ENCODE measurements at regions not wholly inside any gene's neighbourhood (a gene's known extent, or its start where the extent isn't known, plus 50 kb on each side); places are given as distances from the start of the nearest gene placed in this dataset.

DNA sequence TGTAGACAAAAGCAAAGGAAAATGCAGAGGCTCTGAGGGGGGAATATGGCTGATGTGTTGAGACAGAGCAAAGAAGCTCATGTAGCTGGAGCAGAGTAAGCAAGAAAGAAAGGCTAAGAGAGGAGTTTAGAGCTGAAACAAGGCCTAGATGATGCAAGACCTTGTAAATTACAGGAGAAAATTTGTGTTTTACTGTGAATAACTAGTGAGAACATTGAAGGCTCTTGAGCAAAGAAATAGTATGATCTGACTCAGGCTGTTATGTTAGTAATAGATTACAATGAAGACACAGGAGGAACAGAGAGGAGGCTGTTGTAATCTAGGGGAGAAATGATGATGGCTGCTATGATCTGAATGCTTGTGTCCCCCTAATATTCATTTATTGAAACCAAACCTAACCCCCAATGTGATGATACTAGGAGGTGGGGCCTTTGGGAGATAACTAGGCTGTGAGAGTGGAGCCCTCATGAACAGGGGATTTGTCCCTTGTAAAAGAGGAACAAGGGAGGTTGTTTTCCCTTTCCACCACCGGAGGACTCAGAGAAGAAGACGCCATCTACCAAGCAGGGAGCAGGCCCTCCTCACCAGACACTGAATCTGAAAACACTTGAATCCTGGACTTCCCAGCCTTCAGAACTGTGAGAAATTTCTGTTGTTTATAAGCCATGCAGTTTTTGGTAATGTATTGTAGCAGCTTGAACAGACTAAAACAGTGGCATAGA, 394.9 kb downstream of the HTR7 start:
- no peak for DNase-seq (ENCODE audit: low read depth)

DNA sequence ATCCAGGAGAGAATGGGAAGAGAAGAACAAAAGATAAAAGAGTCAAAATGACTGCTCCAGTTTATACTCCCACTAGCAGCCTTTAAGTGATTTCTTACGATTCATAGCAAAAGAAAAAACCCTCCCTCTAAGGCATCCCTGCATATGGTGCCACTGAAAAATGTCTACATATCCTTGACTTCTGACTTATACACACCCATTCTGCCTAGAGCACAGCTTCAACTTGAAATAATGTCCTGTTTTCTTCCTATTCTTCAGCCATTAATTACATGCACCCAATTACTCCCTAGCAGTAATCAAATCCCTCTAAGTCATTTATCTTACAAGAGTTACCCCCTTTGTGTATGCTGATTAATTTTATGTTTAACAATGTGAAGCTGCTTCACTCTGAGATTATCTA, 393.5 kb downstream of the HTR7 start:
- no peak for DNase-seq (ENCODE audit: low read depth)

DNA sequence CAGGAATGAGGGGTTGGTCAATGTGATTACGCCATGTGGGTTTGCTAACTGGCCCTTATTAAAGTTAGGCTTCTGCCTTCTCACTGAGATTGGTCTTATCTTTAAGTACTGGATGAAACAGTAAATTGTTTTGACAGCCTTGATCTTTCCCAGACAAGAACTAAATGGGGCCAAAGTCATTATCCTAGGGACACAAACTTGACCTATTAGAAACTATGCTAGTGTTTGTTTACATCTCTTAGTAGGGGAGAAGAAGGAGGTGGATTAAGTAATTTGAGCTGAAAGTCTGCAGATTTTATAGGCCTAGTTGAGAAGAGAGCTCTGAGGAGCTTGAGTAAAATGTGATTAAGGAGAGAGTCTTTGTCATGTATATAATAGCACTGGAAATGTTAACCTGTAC, 386.9 kb downstream of the HTR7 start:
- no peak for DNase-seq (ENCODE audit: low read depth)

DNA sequence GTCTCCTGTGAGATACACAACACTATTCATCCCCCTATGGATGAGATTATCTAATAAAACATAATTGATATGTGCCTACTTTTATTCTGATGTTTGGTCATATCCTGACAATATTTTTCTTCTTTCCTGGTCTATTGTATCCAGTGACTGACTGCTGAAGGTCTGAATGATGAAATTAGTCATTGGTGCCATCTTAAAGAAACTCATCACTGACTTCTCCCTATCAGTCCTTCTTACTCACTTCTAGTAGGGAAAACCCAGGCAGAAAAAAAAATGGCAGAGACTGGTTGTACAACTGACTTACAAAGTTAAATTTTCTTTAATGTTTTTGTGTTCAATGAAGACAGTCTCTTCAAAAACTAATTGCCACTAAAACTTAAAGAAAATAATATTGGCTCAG, 377.4 kb downstream of the HTR7 start:
- DNase-seq (ENCODE audit: low read depth): no peak

DNA sequence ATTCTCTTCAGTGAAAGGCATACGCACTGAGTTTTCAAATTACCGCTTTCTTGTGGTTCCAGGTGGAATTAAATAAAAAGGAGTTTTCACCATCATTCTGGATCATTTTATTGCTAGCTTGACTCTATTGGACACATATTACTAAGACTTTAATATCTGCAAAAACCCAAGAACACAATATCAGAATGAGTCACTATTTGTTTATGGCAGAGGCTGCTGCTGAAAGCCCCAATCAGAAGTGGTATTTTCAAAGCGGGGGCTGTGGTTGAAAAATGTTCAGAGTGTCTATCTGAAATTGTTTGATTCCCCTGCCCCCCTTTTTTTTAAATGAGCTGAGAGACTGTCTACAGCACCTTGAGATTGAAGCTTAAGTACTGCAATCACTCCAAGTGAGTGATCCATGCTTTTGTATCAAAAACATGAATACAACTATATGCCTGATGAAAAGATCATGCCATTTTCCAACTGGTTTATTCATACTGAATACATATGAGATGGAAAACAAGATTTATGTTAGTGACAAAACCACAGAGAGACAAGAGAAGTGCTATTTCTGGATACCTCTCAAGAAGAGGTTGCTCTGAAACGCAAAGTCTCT, 376.4 kb downstream of the HTR7 start:
- DNase-seq (ENCODE audit: low read depth): no peak

DNA sequence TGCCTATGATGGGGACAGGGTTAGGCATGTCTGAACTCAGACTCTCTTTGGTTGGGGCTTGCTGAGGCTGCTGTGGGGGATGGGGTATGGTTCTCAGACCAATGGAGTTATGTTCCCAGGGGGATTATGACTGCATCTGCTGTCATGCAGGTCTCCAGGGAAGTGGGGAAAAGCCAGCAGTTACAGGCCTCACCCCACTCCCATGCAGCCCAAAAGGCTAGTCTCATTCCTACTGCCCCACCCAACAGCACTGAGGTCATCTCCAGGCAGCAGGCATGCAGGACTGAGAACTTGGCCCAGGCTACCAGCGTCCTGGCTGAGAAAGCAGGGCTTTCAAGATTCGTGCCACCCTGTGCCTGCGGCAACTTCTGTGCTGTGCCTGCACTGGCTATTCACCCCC, 373.3 kb downstream of the HTR7 start:
- peak; percentile 3 for DNase-seq (ENCODE audit: low read depth)

DNA sequence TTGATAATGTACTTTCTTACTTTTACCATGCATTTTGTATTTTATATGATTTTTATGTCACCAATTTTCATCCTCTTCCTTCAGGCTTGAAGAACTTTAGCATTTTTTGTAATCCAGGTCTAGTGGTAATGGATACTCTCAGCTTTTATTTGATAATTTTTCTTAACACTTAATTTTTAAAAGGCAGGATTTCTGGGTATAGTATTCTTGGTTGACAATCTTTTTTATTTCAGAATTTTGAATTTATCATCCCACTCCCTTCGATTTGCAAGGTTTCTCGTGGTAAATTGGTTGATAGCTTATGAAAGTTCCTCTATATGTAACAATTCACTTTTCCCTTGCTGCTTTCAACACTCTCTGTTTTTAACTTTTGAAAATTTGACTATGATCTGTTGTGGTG, 363.7 kb downstream of the HTR7 start:
- DNase-seq (ENCODE audit: low read depth): no peak

DNA sequence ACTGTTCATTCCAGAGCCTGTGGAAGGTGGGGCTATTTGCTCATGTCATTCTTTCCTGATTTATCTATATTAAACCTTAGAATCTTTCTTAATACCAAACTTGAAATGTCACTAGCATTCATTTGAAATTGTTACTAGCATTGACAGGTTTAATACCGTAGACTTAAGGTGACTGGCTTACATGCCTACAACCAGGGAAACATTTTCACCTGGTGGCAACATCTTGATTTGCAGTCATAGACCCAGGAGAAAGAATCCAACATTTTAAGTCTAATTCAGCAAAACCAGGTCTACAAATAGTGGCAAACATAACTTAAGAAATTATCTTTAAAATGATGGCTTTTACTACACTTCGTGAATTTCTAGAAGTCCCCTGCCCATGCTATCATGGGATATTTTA, 353.7 kb downstream of the HTR7 start:
- no peak for DNase-seq (ENCODE audit: low read depth)

DNA sequence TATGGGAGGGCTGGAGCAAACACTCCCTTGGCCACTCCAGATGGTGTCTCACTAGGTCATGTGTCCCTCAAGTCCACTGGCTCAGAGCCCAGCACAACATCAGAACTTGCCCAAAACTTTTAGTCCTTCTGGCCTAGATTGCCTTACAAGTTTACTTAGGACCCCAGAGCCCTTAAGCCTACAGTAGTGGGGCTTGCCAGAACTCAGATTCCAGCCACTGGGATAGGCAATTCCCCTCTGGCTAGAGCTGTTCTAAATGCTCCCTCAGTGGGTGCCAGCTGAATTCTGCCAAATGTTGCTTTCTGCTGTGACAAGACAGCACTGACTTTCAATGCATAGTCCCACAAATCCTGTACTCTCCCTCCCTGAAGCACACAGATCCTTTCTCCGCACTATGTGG, 331.1 kb downstream of the HTR7 start:
- no peak for DNase-seq (ENCODE audit: low read depth)

DNA sequence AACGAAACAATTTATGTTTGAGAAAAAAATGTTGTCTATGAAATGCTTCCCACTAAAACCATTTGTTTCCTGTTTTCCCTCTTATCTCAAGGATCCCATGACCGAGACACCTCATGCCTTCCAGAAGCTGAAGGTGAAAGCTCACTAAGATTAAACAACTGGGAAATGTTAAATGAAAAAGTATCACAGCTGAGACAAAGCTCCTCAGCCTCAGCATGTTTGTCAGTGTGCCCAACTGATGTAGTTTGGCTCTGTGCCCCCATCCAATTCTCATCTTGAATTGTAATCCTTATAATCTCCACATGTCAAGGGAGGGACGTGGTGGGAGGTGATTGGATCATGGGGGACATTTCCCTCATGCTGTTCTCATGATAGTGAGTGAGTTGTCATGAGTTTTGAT, 327.3 kb downstream of the HTR7 start:
- no peak for DNase-seq (ENCODE audit: low read depth)

DNA sequence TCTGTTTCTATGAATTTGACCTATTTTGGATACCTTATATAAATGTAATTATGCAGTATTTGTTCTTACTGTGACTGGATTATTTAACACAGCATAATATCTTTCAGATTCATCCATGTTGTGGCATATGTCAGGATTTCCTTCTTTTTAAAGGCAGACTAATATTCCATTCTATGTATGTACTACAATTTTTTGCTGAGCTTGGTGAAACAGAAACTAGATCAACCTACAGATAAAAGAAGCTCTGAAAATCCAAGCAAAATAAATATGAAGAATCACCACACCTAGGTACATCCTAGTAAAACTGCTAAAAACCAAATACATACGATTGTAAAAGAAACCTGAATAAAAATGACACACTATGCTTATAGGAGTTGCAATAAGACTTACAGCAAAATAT, 300.5 kb downstream of the HTR7 start:
- no peak for DNase-seq (ENCODE audit: low read depth)

DNA sequence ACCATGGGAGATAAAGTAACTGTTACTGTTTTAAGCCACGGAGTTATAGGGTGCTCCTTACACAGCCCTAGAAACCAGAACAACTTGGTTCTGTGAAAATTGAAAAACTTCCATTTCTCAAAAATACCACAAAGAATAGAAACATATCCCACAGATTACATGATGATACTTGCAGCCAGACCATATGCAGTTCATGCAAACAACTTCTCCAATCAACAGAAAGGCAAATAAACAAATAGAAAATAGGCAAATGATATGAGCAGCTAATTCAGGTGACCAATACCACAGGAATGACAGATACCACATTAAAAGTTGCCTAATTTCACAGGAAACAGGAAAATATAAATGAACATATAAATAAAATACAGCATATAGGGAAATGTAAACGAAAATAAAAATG, 297.5 kb downstream of the HTR7 start:
- no peak for DNase-seq (ENCODE audit: low read depth)

DNA sequence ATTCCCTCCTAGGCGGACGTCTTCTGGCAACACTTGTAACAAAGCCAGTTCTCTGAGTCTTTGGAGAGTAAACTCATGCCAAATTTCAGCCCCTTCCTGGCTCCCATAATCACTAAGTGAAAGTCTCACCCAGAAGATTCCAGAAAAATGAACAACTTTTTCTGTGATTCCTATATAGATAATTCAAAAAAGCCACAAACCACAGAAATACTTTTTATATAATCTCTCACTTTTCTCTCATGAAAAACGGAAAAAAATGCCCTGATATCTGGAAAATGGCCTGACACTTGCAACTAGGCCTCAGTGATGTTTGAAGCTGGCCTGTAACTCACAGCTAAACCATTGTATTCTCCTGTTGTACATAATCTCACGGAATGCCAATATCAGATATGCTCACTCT, 296.2 kb downstream of the HTR7 start:
- no peak for DNase-seq (ENCODE audit: low read depth)

DNA sequence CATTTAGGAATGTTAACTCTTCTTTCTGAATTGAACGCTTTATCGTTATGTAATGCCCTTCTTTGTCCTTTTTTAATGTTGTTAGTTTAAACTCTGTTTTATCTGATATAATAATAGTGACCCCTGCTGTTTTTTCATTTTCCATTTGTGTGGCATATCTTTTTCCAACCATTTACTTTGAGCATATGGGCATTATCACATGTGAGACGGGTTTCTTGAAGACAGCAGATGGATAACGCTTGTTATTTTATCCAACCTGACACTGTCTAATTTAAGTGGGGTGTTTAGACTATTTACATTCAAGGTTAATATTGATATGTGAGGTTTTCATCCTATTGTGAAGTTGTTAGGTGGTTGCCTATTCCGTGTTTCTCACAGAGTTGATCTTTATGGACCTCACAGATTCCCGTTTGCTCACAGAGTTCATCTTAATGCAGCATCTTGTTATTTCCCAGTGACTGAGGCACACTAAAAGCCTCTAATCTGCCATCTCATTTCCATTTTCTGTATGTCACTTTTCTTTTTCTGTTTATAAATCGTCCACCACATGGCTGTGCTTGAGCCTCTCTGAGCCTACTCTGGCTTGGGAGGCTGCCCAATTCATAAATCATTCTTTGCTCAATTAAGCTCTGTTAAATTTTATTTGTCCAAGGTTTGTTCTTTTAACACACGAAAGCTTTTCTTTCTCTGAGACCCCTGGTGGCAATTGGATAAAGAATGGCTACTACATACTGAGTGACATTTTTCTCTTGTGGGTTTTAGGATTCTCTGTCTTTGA, 286.2 kb downstream of the HTR7 start:
- DNase-seq (ENCODE audit: low read depth): no peak

DNA sequence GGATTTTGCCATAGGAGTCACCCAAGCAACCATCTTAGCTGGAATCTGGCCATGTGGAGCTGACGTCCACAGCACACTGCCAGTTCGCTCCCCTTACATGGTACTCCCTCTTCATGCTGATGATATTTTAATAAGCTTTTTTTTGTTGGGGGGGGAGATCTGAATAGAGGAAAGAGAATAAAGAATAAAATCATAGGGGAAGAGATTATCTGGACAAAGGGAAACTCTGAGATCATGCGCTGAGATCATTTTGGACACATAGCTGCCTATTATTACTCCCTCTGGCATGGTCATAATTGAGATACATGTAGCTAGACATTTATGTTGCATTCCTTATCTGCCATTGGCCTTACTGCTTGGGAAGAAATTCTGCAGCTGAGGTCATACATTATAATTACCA, 282.7 kb downstream of the HTR7 start:
- DNase-seq (ENCODE audit: low read depth): no peak

DNA sequence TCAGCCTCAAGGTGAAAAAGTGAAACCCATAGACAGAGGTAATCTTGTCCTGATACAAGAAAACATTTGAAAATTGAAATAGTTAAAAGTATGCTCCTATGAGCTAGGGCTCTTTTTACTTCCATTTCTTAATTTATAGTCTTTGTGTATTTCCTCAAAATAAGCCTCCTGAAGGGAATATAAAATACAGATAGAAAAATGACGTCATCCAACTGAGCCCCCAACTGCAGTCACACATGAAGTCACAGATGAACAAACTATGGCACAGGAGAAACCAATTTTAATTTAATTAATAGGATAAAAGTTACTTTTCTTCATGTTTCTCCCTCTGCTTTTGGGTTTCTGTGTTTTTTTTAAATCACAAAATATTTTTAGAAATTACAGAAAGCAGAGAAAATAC, 280.3 kb downstream of the HTR7 start:
- DNase-seq (ENCODE audit: low read depth): no peak

DNA sequence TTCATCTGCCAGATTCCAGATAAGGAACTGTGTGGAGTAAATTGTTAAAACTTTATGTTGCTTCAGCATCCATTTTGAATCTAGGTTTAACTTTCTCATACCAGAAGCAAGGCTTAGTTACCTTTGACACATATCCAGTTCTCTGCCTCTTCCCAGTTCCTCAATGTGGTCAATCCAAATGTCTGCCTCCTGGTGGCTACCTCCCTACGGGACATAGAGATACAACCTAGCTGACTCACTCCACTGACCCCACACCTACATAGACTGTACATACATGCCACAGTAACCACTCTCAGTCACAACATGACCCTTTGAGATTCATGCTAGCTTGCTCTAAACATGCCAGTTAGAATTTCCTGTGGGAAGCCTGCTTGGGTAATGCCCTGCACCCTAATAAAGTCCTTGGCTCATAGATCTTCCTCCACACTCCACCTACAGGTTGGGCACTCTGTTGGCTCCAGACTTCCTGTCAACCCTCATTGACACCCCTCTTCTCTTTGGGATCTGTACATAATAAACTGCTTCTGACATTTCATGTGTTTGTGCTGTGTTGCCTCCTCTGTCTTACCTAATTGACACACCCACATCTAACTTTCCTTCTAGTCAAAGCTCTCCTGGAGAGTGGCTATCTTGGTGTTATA, 278.1 kb downstream of the HTR7 start:
- no peak for DNase-seq (ENCODE audit: low read depth)

DNA sequence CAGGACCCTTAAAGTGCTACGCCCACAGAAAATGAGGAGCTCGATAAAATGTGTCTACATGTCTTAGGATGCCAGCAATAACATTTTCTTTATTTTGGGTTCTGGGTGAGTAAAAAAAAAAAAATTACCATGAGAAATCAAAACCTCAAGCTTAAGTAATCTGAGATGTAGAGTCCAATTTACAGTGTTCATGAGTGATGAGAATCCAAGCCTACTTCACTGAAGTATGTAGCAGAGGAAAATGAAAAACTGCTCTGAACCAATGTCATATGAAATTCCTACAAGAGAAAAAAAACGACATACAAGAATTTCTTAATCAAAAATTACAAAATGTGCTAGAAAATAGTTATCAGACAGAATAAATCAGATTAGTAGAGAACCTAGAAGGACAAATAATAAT, 274.4 kb downstream of the HTR7 start:
- no peak for DNase-seq (ENCODE audit: low read depth)

DNA sequence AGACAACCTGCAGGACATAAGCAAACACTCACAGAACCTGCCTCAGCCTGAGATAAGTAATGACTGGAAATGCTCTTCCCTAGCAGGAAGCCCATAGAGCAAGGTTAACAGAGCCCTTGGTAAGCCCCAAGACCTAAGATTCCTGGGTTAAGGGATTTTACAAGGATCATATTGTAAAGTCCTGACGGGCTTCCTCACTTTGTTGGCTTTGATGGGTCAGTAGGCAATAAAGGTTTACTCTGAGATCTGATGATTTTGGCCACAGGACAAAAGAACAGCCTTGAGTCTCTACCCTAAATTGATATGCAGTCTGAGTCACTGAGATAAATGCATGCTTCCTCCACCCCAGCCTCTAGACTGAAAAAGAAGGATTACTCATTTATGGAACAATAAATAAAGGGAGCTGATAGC, 270.8 kb downstream of the HTR7 start:
- DNase-seq (ENCODE audit: low read depth): no peak

DNA sequence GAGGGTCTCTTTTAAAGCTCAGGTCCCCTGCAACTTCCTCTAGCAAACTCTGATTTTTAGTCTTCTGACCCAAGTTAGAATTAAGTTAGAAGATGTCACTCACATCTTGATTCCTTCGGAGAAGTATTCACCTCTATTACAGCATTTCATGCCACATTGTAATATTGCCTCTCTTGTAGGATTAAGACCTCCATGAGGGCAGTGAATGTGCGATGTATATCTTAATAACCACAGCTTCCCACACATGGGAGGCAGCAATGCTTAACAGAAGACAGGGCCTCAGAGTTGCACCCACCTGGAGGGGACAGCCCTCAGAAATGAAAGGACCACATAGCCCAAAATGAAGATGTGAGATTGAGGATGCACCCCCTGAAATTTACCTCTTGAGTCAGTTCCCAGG, 270.3 kb downstream of the HTR7 start:
- no peak for DNase-seq (ENCODE audit: low read depth)

DNA sequence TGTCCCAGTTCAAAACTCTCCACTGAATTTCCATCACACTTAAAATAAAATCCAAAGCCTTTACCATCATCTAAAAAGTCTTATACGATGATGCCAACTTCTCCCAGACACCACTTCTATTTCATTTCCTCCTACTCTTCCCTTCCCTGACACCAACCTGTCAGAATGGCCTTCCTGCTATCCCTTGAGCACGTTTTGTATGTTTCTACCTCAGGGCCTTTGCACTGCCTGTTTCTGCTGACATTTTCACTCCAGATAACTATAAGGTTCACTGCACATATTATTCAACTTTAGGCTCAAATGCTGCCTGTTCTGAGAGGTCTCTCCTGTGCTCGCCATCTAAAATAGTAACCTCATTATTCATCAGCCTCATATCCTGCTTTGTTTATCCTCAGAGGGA, 269.6 kb downstream of the HTR7 start:
- DNase-seq (ENCODE audit: low read depth): no peak

DNA sequence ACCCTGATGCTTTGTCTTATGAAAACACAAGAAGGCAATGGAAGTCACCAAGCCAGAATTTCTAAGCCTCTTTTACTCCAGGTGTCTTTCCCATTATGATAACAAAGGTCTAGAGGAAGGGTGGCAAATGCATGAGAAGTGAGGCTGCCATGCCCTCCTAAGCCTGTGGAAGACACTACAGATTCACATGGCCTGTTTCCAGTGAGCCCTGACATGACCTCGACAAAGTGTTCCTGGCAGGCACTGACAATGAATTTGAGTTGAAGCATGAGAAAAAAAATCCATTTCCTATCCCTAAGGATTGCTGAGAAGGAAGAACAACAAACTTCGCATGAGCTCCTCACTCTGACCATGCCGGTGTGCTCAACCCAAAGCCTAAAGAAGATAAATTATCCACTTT, 268.0 kb downstream of the HTR7 start:
- no peak for DNase-seq (ENCODE audit: low read depth)

DNA sequence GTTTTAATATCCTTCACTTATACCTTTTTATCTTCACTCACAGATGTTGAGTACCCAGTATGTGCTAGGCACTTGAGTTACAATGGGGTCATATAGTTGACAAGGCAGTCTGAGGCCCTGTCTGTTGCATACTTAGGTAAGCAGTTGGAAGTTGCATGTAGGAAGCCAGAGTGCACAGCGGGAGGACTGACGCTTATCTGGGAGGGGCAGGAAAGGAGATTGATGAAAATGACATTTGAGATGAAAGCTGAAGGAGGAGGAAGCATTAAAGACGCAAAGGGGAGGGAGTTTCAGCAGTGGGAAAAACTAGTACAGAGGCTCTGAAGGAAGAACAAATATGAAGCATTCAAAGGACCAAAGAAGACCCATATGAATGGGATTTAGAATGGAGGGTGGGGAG, 266.2 kb downstream of the HTR7 start:
- DNase-seq (ENCODE audit: low read depth): no peak

Data from HS-27A (cell line).